Fibroblast of lung (primary cell): ENCODE measurements at regions not wholly inside any gene's neighbourhood (a gene's known extent, or its start where the extent isn't known, plus 50 kb on each side); places are given as distances from the start of the nearest gene placed in this dataset.

ENCODE experiments used
- CTCF ChIP-seq, 2 donors: IDR thresholded peaks in 1 of 2; conservative IDR thresholded peaks in 1 of 2; 1 replicate in 1 of 2; 2 replicates in 1 of 2; pipeline ENCODE4 v1.5.1; 2011 to 2012; ENCODE audit warnings: low read length in 2 of 2, control low read depth in 1 of 2, inconsistent platforms in 1 of 2, low read depth in 1 of 2, mild to moderate bottlenecking in 1 of 2
- EZH2 ChIP-seq: IDR thresholded peaks from 2 replicates; pipeline ENCODE4 v1.5.1; 2012; ENCODE audit warnings: low read length, control low read depth, mild to moderate bottlenecking; ENCODE audit errors: missing control alignments

DNA sequence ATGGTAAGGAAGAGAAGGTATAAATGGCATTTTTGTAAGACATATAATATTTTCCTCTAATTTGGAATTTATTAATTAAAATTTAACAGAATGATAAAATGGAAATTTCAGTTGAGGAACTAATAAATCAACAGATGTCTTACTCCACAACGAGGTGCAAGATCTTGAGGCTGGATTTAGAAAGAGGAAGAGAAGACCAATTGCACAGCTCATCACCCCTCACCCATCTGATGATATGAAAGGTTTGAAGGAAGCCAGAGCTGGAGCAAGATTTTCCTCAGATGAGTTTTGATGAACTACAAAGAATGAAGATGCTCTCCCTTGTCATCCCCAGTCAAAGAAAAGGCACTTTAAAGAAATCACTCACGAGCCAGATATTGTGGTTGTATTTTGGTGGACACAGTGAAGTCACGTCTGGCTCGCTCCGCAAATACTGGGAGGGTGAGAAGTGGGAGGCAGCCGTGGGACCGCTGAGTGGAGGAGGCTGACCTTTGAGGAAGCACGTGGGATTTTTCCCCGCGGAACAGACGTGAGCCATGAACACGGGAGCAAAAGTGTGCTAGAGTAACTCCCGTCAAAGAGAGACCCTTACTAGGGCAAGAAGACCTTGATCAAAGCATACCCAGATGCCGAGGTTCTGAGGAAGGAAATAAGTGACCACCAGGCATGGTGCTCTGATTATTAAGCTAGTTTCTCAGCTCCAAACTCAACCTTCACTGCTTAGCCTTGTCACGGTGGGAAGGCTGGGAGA, 511.4 kb downstream of the RNF144A start:
- TF ChIP-seq EZH2 (no peak), CTCF (conservative IDR thresholded peaks at IDR 0.05 in 1 of 2, IDR thresholded peaks at IDR 0.05 in 1 of 2; ENCODE audit: low read depth in 1 of 2, low read length in 2 of 2) (no peak)
